EH (cell line): ENCODE measurements at regions not wholly inside any gene's neighbourhood (a gene's known extent, or its start where the extent isn't known, plus 50 kb on each side); places are given as distances from the start of the nearest gene placed in this dataset.

Experiments used
- DNase-seq: peaks from one replicate; pipeline ENCODE4 v3.0.0-alpha.2; 2015; ENCODE audit warnings: low read depth

DNA sequence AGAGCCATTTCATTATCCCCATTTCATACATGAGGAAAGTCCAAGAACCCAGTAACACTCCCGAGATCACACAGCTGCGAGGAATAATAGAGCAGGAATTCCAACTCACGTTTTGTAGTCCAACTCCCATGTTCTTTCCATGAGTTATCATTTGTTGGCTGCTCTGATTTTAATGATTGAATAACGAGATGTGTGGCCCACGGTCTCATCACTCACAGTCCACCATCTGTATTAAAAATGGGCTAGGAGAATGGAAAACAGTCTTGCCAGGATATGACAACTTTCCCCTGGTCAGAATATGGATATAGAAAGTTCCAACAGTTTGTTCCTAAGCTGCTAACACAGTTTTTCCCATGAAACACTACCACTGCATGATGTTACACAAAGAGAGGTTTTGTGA is 147.5 kb downstream of the METTL4 start:
- DNase-seq, result no peak

DNA sequence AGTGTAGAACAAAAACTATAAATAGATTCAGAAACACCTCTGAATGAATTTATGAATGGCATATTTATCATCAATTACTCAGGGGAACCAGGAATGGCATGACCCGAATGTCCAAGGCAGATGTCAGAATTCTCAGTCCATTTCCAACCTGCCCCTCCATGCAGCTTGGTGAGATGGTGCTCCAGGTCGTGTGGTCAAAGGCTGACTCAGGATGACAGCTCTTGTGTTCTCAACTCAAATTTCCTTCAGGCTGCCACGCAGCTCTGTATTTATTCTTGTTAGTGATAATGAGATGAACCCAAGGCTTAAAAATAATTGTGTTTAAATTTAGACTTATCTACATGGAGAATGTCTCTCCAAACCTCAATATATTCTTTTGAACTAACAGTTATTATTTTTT is 146.9 kb downstream of the METTL4 start:
- DNase-seq, result peak; percentile 13

DNA sequence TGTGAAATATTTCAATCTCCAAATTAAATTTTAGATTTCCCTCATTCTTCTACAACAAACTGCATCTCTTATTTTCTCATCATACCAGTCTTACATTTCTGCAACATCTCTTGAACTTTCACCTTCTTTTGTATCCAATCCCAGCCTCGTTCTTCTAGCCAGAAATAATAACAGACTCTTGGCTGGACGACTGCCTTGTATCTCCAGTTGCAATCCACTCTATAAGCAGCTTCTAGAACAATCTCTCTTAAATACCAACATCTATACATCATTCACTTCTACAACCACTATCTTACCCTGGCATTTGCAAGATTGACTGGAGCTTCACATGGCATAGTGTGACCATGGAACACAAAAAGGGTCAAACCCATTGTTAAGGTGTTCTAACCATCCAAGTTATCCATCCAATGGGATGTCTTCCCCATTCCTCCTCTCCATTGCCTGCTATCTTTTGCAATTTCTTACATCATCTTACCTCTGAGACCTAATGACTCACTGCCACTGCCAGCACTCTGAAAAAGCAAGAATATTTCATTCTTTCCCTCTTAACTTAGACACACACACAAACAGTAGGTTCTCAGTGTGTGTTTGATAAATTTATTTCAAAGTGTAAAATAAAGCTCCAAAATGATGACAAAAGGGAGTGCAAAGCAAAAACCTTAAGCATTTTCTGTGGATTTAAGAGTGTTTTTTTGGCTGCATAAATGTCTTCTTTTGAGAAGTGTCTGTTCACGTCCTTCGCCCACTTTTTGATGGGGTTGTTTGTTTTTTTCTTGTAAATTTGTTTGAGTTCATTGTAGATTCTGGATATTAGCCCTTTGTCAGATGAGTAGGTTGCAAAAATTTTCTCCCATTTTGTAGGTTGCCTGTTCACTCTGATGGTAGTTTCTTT is 145.6 kb downstream of the METTL4 start:
- peak; percentile 47 for DNase-seq

DNA sequence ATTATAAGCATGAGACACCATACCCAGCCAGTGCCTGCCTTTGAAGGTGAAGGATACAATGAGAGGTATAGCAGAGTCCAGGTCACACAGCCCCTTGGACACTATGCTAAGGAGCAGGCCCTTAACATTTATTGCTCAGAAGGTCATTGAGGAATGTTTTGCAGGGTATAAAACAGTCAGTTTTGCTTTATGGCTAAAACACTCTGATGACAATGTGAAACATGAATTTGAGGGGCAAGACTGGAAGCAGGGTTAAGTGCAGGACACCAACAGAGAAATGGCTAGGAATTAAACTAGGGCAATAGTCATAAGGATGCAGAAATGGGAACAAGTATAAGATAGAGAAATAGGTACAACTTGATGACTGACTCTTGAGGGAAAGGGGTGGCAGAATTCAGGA is 141.1 kb downstream of the METTL4 start:
- no peak for DNase-seq

DNA sequence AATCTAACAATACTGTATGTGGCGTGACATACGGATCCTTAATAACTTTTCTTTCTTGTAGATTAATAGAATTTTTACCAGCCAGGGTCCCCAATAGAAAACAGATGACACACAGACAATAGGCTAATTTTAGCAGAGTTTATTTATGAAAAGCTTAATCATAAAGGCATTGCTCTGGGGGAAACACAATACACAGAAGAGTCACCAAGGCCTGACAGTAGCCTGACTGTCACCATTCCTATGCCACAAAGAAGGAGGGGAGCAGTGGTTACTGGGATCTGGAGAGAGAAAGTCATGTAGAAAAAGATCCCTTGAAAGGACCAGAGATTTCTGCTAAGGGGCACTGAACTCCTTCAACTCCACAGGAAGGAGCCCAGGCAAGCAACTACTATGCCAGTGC is 139.5 kb downstream of the METTL4 start:
- no peak for DNase-seq

DNA sequence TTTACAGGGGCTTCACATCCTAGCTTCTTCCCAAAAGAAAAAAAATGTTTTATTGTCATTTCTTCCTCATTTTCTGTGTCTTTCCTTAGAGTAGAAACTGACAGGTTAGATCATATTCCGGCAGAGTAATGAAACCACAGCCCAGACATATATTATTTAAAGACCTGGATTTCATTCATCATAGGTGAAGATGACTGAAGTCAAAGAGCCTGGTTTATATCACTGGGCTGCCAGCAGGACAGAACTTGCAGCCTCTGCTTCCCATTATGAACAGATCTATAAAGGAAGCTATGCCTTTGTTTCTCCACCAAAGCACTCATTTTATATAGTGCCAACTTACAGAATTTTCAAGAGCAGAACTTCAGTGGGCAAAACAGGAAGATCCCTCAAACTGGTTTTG is 137.9 kb downstream of the METTL4 start:
- no peak for DNase-seq

DNA sequence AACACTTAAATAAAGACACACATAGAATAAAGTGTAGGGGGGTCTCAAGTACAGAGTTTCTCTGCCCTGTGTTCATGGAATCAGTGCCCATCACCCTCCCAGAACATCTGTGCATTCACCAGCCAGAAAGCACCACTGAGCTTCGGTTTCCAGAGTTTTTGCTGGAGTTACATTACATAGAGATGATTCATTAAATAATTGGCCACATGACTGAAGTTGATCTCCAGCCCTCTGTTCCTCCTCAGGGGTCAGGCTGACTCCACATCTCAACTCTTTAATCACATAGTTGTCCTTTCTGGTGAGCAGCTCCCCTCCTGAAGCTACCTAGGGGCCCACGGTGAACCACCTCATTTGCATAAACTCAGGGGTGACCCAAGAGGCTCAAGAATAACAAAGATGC is 129.8 kb downstream of the METTL4 start:
- DNase-seq, result peak; percentile 61

DNA sequence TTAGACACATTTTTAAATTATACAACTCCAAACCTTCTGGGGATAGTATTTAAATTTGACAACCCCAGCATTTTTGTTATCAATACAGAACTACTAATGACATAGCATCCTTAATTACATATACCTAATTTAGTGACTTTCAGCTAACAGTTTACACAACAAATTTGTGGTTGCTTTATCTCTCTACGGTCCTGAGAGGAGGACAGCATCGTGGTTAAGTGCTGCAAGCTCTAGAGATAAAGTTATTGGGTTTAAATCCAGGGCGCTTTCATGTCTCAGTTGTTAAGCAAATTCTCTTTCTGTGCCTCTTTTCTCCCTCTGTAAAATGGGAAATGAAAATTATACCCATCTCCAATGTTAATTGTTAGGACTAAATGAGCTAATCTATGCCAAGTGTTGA is 129.3 kb downstream of the METTL4 start:
- DNase-seq, result no peak

DNA sequence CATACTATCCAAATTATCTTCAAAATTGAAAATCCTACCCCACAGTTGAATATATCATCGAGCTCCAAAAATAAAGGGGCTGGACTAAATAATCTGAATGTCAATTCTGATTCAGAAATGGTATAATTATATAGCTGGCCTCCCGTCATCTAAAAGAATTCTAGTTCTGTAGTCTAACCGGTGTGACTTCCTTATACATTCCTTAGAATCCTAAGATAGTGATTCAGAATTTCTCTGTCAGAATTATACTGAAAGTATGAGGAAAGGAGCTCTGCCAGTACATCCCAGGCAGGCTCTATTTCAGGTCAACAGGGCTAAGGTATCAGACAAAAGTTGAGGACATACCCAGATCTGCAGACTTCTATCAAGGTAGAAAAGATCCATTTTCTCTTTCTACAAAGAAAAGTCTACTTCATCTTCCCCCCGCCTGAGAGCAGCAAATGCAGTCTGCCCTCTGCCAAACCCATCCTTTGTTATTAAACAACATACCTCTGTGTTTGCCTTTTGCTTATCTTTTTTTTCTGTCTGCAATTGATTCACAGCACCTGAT is 128.5 kb downstream of the METTL4 start:
- DNase-seq, result peak; percentile 64

DNA sequence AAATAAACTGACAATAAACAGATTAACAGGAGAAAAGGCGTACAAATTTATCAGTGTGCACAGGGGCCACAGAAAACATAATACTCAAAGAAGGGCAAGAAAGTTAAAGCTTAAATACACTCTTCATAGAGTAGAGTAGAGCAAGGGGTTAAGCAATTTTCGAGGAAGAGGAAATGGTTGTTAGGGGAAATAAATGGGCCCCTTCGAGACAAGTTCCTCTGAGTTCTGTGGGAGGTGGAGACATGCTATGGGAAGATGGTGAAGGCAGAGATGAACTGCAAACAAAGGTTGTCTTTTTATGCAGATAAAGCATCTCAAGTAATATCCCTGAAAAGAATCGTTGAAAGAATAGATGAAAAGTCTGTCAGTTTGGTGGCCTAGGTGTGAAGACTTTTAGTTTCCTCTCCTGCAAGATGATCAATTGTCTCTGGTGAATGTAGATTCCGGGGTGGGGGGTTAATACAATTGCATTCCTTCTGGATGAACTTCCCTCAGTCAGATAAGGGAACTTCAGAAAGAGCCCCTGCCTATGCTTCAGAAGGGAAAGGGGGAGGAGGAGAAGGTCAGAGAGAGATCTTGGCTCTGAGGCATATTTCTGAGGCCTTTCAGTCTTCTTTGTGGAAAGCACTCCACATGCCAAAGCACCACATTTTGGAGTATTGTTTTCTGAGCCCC is 127.0 kb downstream of the METTL4 start:
- no peak for DNase-seq

DNA sequence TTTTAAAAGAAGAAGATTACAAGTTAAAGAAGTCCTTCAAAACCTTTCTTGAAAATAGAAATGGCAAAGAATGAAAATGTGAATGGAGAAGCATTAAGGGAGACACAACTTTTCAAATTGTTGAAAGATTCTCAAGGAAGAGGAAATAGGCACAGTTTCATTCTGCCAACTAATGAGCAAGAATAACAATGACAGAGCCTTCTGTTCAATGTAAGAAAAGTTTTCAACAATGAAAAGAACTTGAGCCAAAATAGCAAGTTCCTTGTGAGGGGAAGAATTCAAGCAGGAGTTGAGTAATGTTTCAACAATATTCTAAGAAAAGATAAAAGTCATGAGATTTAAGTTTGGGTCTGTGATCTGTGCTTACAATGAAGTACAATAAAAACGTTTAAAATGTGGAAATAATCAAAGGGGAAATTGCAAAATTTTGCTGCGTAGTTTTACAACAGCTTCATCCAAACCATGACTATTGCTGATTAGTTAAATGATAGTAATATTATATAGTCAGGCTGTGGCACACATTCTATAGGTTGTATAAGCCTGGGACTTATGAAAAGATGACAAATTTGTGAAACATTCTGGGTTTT is 122.6 kb downstream of the METTL4 start:
- peak; percentile 35 for DNase-seq

DNA sequence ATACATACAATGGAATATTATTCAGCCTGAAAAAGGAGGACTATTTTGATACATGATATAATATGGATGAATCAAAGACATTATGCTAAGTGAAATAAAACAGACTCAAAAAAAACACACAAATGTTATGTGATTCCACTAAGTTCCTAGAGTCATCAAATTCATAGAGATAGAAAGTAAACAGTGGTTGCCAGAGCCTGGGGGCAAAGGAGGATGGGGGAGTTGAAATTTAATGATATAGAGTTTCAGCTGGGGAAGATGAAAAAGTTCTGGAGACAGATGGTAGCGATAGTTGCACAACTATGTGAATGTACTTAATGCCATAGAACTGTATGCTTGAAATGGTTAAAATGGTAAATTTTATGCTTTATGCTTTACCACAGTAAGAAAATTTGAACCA is 119.7 kb downstream of the METTL4 start:
- DNase-seq, result no peak

DNA sequence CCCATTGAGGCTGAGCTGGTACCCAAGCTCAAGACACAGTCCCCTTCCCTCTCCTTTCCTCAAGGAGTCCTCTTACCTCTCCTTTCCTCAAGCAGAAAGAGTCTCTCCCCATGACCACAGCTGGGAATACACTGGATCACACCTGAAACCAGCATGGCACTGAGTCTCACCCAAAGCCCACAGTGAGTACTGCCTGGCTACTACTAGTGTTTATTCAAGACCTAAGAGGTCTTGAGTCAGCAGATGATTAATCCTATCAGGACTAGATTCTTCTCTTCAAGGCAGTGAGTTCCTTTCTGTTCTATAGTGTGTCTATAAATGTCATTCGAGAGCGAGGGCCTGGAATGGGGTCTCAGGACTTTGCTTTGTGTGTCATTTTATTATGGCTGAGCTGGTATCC is 111.4 kb downstream of the METTL4 start:
- DNase-seq, result peak; percentile 34

DNA sequence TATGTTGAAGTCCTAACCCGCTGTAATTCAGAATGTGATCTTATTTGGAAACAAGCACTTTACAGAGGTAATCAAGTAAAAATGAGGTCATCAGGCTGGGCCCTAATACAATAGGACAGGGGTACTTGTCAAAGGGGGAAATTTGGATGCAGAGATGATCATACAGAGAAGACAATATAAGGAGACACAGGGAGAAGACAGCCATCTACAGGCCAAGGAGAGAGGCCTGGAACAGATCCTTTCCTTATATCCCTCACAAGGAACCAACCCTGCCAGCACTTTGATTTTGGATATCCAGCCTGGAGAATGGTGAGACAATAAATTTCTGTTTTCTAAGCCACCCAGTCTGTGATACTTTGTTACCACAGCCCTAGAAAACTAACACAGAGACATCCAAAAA is 104.3 kb downstream of the METTL4 start:
- DNase-seq, result no peak

DNA sequence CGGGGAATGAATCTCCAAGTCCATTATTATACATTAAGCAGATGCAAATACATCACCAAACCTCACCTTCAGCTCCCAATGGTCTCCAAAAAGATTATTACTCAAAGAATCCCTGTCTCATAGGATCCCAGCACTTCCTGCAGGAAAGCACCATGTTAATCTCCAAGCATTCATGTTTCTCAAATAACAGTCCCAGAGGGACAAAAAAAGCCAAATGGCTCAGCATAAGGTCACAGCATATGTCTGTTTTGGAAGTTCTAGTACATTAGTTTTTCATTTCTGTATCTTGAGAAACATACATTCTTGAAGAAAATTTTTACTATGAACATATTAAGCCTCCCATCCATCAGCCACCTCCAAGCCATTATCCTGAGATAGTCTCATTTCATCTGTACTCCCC is 103.3 kb downstream of the METTL4 start:
- no peak for DNase-seq

DNA sequence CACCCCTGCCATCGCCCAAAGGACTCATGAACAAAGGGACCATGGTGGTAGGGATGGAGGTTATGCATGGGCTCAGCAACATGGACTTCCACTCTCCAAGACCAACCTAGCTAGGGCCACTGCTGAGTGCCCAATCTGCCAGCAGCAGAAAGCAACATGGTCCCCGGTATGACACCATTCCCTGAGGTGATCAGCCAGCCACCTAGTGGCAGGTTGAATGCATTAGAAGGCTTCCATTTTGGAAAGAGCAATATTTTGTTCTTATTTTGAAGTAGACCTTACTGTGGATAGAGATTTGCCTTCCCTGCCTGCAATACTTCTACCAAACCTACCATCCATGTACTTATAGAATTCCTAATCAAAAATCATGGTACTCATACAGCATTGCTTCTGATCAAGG is 99.8 kb downstream of the METTL4 start:
- DNase-seq, result no peak

DNA sequence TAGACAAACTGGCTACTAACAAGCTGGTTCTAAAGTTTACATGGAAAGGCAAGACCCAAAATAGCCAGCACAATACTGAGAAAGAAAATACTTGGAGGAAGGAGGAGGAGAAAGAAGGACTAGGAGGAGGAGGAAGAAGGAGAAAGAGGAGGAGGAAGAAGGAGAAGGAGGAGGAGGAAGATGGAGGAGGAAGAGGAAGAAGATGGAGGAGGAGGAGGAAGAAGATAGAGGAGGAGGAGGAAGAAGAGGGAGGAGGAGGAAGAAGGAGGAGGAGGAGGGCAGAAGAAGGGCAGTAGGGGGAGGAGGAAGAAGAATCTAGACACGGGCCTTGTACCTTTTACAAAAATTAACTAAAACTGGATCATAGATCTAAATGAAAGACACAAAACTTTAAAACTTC is 92.6 kb downstream of the METTL4 start:
- DNase-seq, result no peak

DNA sequence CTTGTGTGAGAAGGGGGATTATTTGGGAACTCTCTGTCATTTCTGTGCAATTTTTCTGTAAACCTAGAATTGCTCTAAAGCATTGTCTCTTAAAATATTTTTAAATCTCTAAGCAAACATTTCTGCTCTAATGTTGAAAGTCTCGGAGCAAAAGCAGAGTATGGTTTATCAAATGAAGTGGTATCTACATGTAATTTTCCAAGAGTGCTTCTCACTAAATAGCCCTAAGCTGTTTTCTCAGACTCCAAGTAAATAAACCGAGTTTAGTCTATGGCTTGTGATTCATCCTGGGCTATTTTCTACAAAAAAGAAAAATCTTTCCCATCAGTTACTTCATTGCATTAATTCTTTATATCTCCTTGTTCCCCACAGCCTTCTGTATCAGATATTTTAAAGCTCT is 90.8 kb downstream of the METTL4 start:
- peak; percentile 85 for DNase-seq

DNA sequence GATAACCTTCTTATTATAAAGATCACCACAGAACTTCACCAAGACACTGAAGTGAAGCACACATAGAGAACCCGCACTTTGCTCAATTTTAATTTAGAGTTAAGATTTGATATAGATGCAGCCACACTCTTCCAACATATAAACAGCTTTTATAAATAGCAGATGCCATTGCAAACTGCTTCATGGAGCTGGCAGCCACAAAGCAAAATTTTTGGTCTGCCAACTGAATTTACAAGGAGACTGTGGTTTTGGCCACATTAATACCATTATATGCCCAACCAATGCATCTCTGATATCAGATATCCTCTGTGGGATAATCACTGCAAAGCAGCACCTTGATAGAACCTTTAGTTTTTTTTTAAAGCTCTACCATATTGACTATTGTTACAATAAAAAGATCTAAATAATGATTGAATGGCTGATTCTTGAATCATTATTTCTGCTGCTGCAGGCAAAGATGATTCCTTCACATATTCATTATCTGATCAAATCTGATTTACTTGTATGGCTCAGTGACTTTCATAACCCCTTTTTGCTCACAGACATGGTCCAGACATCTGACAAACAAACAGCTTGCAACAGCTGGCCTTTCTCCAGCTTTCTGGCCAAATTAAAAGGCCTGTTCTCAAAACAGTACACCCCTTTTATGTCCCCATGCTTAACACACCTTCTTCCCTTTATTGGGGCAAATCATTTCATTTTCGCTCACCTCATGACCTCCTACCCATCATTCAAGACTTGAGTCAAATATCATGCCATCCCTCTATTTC is 88.4 kb downstream of the METTL4 start:
- DNase-seq, result peak; percentile 11

DNA sequence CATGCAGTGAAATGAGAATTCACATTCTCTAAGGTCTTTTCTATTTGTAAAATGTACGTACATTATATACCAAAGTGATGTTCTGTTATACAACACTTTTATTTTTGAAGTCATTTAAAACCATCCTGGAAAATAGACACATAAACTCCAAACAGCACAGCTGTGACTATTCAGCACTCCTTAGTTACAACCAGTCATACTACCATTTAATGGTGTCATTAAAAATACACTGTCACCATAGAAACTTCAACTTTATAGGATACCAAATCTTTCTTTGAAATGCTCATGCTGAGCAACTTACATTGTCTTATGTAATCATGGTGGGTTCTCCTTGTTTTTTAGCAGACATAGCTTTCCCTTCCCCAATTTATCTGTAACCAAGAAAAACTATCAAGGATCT is 85.3 kb downstream of the METTL4 start:
- peak; percentile 12 for DNase-seq

DNA sequence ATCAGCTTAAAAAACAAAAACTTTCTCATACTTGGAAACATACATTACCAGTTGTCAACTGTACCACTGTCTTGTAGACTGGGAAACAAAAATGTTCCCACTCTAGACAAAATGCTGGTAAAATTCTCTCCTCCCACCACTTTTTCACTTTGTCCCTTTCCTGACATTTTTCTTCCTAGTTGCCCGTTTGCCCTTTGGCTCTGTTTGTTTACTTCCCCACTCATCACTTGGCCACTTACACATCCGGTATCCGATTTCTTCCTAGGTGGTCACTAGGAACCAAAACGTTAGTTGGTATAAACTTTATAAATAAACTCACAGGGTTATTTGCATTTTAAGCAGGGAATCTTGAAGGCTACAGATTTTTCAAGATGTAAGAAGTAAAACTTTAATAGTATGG is 84.9 kb downstream of the METTL4 start:
- DNase-seq, result peak; percentile 31
